ENCODE measurements at regions not wholly inside any gene's neighbourhood (a gene's known extent, or its start where the extent isn't known, plus 50 kb on each side); places are given as distances from the start of the nearest gene placed in this dataset.

- no peak for TF ChIP-seq CTCF (IDR thresholded peaks at IDR 0.05)
- TF ChIP-seq POLR2AphosphoS5 (IDR thresholded peaks at IDR 0.05) = no peak
- TF ChIP-seq EP300 (IDR thresholded peaks at IDR 0.05; ENCODE audit: low read depth) = no peak
- TF ChIP-seq POLR2A (IDR thresholded peaks at IDR 0.05) = no peak
Observed at GRCh38 chr16:9479008-9479407, 387.6 kb downstream of the HAPSTR1 start.
